DMS 273 (cell line): ENCODE measurements at regions not wholly inside any gene's neighbourhood (a gene's known extent, or its start where the extent isn't known, plus 50 kb on each side); places are given as distances from the start of the nearest gene placed in this dataset.

Source experiments
- DNase-seq: peaks from one replicate; lab custom pipeline; 2025; ENCODE audit not compliant: unreplicated experiment; lab: John Stamatoyannopoulos, UW

DNA sequence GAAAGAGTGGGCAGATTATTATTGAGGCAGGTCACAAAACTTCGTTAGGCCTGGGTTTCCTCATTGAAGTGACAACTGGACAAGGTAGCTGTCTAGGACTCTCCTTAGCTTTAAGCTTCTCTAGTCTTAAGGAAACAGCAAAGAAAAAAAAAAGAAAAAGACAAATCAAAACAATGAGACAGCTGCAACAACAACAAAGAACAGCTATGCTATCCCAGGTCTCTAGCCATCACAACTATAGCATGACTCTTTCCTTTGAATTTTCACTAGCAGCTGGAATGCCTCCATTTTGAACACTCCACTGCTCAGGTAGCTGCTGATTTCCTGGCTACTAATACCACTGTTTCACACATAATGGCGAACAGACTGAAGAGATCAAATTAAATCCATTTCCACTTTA is 302.4 kb upstream of the SORL1-AS1 start:
- no peak for DNase-seq

DNA sequence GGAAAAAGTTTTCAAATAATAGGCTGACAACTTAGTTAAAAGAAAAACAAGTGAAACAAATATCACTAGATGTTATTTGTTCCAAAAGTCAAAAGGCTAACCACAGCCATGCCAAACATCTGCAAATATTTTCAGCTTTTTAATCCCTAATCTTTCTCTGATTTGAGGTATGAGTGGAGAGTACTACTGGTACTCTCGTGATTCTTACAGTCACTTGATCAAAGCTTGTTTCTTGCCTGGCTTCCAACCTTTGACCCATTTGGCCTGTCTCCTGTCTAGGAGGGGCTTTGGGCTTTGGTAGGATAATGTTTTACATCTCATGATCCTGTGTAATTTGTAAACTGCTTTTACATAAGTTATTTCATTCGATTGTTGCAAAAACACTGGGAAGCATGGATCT is 301.8 kb upstream of the SORL1-AS1 start:
- DNase-seq = no peak

DNA sequence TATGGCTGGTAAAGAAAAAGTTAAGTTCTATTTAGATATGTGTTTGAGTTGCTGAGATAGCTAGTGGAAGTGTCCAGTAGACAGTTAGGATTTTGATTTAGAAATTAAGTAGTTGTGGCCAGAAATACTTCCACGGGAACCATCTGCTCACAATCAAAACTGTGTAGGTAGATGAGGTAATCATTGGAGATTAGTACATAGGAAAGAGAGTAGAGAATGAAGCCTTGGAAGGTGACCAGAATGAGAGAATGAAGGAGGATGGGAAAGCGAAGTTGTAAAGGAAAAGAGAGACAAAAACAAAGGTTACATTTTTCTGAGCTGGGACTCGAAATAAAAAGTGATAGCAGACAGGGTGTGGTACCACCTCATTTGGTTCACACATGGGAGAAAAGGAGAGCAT is 296.9 kb upstream of the SORL1-AS1 start:
- DNase-seq = peak; percentile 4

DNA sequence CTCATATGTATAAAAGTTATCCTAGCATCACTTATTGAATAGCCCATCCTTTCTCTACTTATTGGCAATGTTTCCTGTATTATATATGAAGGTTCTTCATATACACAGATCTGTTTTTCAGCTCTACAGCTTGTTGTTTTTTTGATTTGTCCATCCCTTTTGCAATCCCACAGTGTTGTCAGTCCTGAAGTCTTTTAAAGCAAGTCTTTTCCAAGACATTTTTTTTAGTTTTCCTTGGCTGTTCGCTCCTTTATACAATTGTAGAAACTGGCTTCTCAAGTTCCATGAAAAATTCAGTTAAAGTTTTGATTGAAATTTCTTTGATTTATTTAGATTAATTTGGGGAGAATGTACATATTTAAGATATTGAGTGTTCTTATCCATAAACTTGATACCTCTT is 295.3 kb upstream of the SORL1-AS1 start:
- DNase-seq = no peak

DNA sequence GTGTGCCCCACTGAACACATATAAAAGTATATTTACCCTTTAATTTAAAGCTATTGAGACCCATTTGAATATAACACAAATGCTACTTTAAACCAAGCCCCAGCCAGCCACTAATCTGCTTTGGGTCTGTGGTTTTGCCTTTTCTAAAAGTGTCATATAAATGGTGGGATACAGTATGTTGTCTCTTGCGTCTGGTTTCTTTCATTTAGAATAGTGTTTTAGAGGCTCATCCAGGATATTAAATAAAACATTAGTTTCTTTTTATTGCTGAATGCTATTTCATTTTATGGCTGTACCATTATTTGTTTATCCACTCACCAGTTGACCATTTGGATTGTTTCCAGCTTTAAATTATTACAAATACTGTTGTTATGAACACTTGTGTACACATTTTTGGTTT is 290.5 kb upstream of the SORL1-AS1 start:
- DNase-seq = no peak

DNA sequence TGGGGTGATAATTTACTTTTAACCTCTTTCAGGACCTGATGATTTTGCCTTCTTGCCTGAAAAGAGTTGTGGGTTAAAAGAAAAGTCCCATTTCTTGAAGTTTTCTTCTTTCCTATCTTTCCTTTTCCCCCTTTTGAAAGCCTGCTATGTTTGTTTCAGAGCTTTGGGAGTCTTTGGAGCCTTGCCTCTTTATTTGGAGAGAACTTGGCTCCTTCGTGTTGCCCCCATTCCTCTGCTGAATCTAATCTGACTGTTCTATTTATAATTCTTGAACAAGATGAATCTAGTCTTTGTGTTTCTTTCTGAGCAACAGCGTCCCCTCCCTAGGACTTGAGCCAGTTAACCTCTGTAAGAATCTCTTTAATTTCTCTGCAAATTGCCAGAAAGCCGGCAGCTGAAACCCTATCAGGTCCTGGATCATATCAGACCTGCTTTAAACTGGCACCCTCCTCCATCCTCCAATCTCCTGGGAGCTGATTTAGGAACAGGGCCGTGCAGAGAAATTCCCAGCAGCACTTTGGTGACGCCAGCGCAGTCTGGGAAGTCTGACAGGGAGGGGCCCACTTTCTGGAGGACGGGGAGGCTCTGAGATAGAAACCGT is 289.1 kb upstream of the SORL1-AS1 start:
- DNase-seq = peak; percentile 51

DNA sequence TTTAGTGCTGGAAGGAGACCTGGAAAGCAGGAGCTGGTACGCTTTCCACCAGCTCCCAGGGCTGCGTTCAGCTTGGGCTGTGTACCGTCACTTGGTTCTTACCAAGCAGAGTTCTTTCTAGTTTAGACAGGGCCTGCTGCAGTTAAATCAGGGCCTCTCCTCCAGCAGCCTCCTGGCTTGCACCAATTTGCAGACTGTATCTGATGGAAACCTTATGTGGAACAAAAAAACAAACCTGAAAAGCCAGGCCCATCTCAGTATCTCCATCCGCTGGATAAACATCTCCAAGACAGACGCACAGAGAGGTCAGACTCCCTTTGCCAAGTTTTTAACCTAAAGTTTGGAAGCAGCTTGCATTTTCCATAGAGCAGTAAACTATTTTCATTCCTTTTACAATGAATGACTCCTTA is 288.6 kb upstream of the SORL1-AS1 start:
- DNase-seq = peak; percentile 64

DNA sequence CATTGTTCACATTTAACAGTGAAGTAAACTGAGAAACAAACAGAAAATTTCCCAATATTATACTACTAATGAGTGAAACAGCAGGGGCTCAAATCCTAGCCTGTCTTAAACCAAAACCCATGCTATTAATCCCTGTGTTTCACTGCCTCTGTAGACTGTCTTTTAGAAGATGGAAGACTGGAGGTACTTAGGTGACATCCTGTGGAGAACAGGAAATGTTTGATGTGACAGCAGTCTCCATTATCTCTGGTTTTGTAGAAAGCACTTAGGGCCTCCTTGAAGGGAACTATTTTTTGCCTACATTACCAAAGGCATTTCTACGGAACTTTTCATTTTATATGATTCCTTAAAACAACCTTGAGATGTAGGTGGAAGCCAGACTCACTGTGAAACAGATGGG is 288.1 kb upstream of the SORL1-AS1 start:
- DNase-seq = no peak

GRCh38 chr11:121733858-121734257 is 281.1 kb upstream of the SORL1-AS1 start:
- no peak for DNase-seq

GRCh38 chr11:121727942-121728341 is 275.2 kb upstream of the SORL1-AS1 start:
- no peak for DNase-seq

- DNase-seq = no peak
Observed at GRCh38 chr11:121723246-121723741, 270.5 kb upstream of the SORL1-AS1 start.

GRCh38 chr11:121722431-121723245 is 269.9 kb upstream of the SORL1-AS1 start:
- DNase-seq = peak; percentile 83

- DNase-seq = no peak
Observed at GRCh38 chr11:121721961-121722360, 269.2 kb upstream of the SORL1-AS1 start.

GRCh38 chr11:121721448-121721847 is 268.7 kb upstream of the SORL1-AS1 start:
- DNase-seq = no peak

GRCh38 chr11:121717296-121717695 is 264.5 kb upstream of the SORL1-AS1 start:
- no peak for DNase-seq

DNA sequence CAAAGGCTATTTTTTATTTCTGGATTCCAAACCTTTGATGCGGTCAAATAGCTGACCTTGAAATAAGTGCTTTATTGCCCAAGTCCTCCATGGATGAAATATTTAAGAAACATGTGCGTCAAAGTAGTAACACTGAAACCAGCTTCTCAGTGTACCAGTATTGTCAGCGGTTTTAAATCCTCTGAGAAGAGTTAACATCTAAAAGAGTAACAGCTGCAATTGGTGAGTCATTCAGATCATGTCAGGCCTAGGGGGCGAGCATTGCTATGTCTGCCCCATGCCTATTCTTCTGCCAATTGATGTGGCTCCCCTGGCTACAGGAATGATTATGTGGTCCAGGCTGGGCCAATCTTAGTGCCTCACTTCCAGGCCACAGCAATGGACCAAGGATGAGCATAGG is 263.3 kb upstream of the SORL1-AS1 start:
- peak; percentile 8 for DNase-seq

DNA sequence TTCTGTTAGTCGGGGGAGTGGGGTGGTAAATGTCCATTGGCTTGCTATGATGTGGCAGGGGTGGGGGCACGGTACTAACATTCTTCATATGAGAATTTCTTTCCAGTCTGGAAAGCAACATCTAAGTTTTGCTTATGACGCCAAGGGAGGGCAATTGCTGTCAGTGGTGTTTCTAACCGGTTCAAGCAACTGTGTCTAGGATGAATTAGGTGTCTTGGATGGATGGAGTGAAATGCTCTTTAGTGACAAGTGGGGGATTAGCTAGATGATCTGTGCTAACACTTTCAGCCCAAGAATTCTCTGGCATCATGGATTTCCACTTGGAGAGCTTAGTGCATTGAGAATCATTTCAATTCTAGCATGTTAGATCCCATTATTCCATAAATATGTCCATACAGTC is 262.6 kb upstream of the SORL1-AS1 start:
- DNase-seq = no peak

- no peak for DNase-seq
Observed at GRCh38 chr11:121714351-121714750, 261.6 kb upstream of the SORL1-AS1 start.

- DNase-seq = no peak
Observed at GRCh38 chr11:121711939-121712338, 259.2 kb upstream of the SORL1-AS1 start.

DNA sequence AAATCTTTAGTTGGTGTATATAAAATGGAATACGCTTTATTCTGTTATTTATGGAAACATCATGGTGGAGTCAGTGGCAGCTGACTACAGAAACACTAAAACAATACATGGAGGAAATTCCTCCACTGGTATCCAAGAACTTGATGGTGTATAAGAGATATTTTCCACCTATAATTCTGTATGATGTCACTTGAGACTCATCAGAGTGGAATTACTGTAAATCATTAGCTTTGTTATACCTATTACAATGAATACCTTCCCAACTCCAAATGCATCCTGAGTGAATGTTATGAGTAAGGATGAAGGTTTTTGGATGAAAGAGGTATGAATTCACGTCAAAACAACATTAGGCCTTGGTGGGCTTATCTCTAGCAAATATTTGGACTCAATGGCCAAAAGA is 258.5 kb upstream of the SORL1-AS1 start:
- DNase-seq = no peak

GRCh38 chr11:121706884-121707420 is 254.2 kb upstream of the SORL1-AS1 start:
- DNase-seq = no peak

DNA sequence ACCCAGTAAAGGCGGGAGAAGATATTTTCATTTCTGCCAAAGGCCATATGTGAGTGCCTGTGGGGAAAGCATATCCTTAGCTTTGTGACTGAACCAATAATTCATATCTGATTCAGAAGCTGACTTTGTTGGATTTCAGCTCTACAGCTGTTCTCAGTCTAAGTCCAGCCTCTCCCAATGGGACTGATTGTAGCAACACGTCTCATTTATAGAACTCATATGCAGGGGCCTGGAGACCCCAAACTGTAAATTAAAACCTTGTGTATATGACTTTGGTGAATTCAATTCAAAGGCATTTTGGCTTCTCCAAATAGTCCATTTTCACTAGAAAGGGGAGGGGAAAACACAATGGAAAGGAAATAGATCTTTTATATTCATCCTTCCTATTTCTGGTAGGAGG is 250.4 kb upstream of the SORL1-AS1 start:
- DNase-seq = no peak
